Natural killer cell (primary cell): ENCODE measurements at regions not wholly inside any gene's neighbourhood (a gene's known extent, or its start where the extent isn't known, plus 50 kb on each side); places are given as distances from the start of the nearest gene placed in this dataset.

Source experiments
- ATAC-seq, 3 donors: fragments of 150-1000 bp in 2 of 3; fragments of 200-7000 bp in 1 of 3; cut with Tn5 transposase; 1 replicate in 1 of 3; 2 replicates in 2 of 3; pipeline ENCODE4 v1.10.0; 2021; ENCODE audit warnings: mild to moderate bottlenecking in 2 of 3, moderate library complexity in 2 of 3
- DNase-seq, 2 donors: peaks; one replicate each; pipeline versions ENCODE4 v3.0.0 to v3.0.0-alpha.2; 2013 to 2021; ENCODE audit warnings: mixed read lengths in 1 of 2
- H3K27ac ChIP-seq: one replicate; pipeline ENCODE4 v1.5.1; 2013; ENCODE audit warnings: mild to moderate bottlenecking, low read length
- H3K27me3 ChIP-seq: one replicate; pipeline ENCODE4 v1.6.1; 2013; ENCODE audit warnings: low read length; ENCODE audit not compliant: control insufficient read depth, insufficient read depth
- H3K36me3 ChIP-seq: one replicate; pipeline ENCODE4 v1.6.1; 2013; ENCODE audit warnings: low read length; ENCODE audit not compliant: control insufficient read depth, insufficient read depth
- H3K4me1 ChIP-seq: one replicate; pipeline ENCODE4 v1.6.1; 2013; ENCODE audit warnings: low read length; ENCODE audit not compliant: control insufficient read depth, insufficient read depth
- H3K4me3 ChIP-seq: one replicate; pipeline ENCODE4 v1.5.1; 2013; ENCODE audit warnings: low read length
- H3K9me3 ChIP-seq: one replicate; pipeline ENCODE4 v1.6.1; 2013; ENCODE audit warnings: low read length; ENCODE audit not compliant: control insufficient read depth, insufficient read depth
- H3K27ac Mint-ChIP-seq, 2 donors: one replicate each; pipeline ENCODE4 v1.8.0; 2022; ENCODE audit warnings: mild to moderate bottlenecking in 2 of 2, mixed read lengths in 2 of 2, moderate library complexity in 1 of 2
- H3K27me3 Mint-ChIP-seq, 2 donors: one replicate each; pipeline ENCODE4 v1.8.0; 2022; ENCODE audit warnings: low read depth in 2 of 2, mixed read lengths in 2 of 2
- H3K36me3 Mint-ChIP-seq: one replicate; pipeline ENCODE4 v1.8.0; 2022; ENCODE audit warnings: mixed read lengths
- H3K4me1 Mint-ChIP-seq, 2 donors: one replicate each; pipeline ENCODE4 v1.8.0; 2022; ENCODE audit warnings: mixed read lengths in 2 of 2
- H3K4me3 Mint-ChIP-seq: one replicate; pipeline ENCODE4 v1.8.0; 2022; ENCODE audit warnings: mild to moderate bottlenecking, moderate library complexity, mixed read lengths
- H3K9me3 Mint-ChIP-seq, 2 donors: one replicate each; pipeline ENCODE4 v1.8.0; 2022; ENCODE audit warnings: mixed read lengths in 2 of 2
- CTCF ChIP-seq: fragments of 200-600 bp; IDR thresholded peaks from one replicate; pipeline ENCODE4 v1.8.0; 2022; ENCODE audit warnings: antibody characterized with exemption
- WGBS: methylation state at CpG from one replicate; pipeline ENCODE4 v1.1.7; 2013; ENCODE audit warnings: missing lambda C conversion rate; ENCODE audit not compliant: insufficient coverage; 5-methylcytosine and 5-hydroxymethylcytosine counted together
- intact Hi-C: fragments of 100-400 bp; cut with micrococcal nuclease; formaldehyde crosslinking; loops from one replicate; pipeline ENCODE4 v1.14.2; 2022

- Mint-ChIP-seq H3K4me3 (no peak overlapping the region), H3K4me1 (no peaks in the 10 kb centered on the region), H3K27ac (no peak overlapping the region), H3K27me3 (peaks cover 0 to 3% of the 10 kb centered on the region in 2 donors), H3K9me3 (no peaks in the 10 kb centered on the region), H3K36me3 (no peaks in the 10 kb centered on the region)
- Histone ChIP-seq H3K4me1 (no peaks in the 10 kb centered on the region), H3K4me3 (no peak overlapping the region), H3K27ac (no peak overlapping the region), H3K36me3 (no peaks in the 10 kb centered on the region), H3K27me3 (no peaks in the 10 kb centered on the region), H3K9me3 (no peaks in the 10 kb centered on the region)
- no CpG with 5 or more reads among the region's 2 CpGs for WGBS
- intact Hi-C loops = no loop called here
- ATAC-seq (no peak), DNase-seq (no peak)
- no peak for TF ChIP-seq CTCF
Measured at GRCh38 chr2:117693651-117694050, 120.8 kb upstream of the DDX18 start.

GRCh38 chr2:117698287-117698686, 116.2 kb upstream of the DDX18 start:
- no peak for TF ChIP-seq CTCF
- Histone ChIP-seq H3K4me3 (no peak overlapping the region), H3K36me3 (no peaks in the 10 kb centered on the region), H3K27me3 (no peaks in the 10 kb centered on the region), H3K4me1 (no peaks in the 10 kb centered on the region), H3K27ac (no peak overlapping the region), H3K9me3 (no peaks in the 10 kb centered on the region)
- DNase-seq = no peak
- Mint-ChIP-seq H3K4me1 (no peaks in the 10 kb centered on the region), H3K36me3 (no peaks in the 10 kb centered on the region), H3K4me3 (no peak overlapping the region), H3K27me3 (no peaks in the 10 kb centered on the region), H3K9me3 (no peaks in the 10 kb centered on the region), H3K27ac (no peak overlapping the region)
- ATAC-seq = no peak
- intact Hi-C loops = no loop called here
- WGBS = 82% methylated on average over 3 of the region's 4 CpGs

- H3K27me3 ChIP-seq = no peaks in the 10 kb centered on the region
- Mint-ChIP-seq H3K27ac (no peak overlapping the region), H3K9me3 (no peaks in the 10 kb centered on the region), H3K36me3 (no peaks in the 10 kb centered on the region), H3K4me3 (no peak overlapping the region), H3K27me3 (no peaks in the 10 kb centered on the region), H3K4me1 (no peaks in the 10 kb centered on the region)
- H3K4me1 ChIP-seq = no peaks in the 10 kb centered on the region
- H3K27ac ChIP-seq = no peak overlapping the region
- WGBS = 68% methylated on average over 3 of the region's 4 CpGs
- no peak for TF ChIP-seq CTCF
- intact Hi-C loops = no loop called here
- no peak for DNase-seq
- H3K36me3 ChIP-seq = no peaks in the 10 kb centered on the region
- no peak for ATAC-seq
- H3K9me3 ChIP-seq = no peaks in the 10 kb centered on the region
- H3K4me3 ChIP-seq = no peak overlapping the region
Measured at GRCh38 chr2:117698819-117699218, 115.7 kb upstream of the DDX18 start.

- H3K4me3 Mint-ChIP-seq = no peak overlapping the region
- no peak for DNase-seq
- H3K27me3 ChIP-seq = no peaks in the 10 kb centered on the region
- H3K36me3 Mint-ChIP-seq = no peaks in the 10 kb centered on the region
- intact Hi-C loops = no loop called here
- no peaks in the 10 kb centered on the region for H3K9me3 Mint-ChIP-seq
- no peak for TF ChIP-seq CTCF
- H3K27ac ChIP-seq = no peak overlapping the region
- ATAC-seq = no peak
- no peaks in the 10 kb centered on the region for H3K4me1 Mint-ChIP-seq
- no peaks in the 10 kb centered on the region for H3K9me3 ChIP-seq
- no peaks in the 10 kb centered on the region for H3K36me3 ChIP-seq
- no peaks in the 10 kb centered on the region for H3K27me3 Mint-ChIP-seq
- H3K4me3 ChIP-seq = no peak overlapping the region
- 53% methylated on average over 2 of the region's 2 CpGs for WGBS
- no peaks in the 10 kb centered on the region for H3K4me1 ChIP-seq
- no peak overlapping the region for H3K27ac Mint-ChIP-seq
Measured at GRCh38 chr2:117700471-117700870, 114.0 kb upstream of the DDX18 start.
